ENCODE measurements at regions not wholly inside any gene's neighbourhood (a gene's known extent, or its start where the extent isn't known, plus 50 kb on each side); places are given as distances from the start of the nearest gene placed in this dataset.

DNA sequence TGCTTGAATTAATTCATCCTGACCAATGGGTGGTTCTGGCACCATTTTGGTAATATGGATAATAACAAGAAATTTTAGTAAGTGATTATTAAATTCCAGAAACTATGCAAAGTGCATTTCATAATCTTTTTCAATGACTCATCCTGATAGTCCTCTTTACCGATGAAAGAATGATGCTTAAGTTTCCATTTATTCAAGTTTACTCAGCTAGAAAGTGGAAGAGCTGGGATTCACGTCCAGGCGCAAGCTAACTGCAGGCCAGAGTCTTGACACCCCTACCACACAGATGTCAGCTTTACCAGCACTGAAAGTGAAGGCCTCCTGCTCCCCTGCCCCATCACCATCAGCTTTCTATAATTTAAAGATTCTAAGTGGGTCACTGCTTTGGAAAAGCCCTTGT is 493.5 kb upstream of the WWC1 start:
- TF ChIP-seq RAD21 (IDR thresholded peaks at IDR 0.05) (no peak), YY1 (IDR thresholded peaks at IDR 0.05) (no peak), RXRA (IDR thresholded peaks at IDR 0.05) (no peak)
- TF ChIP-seq, protein P1, sequence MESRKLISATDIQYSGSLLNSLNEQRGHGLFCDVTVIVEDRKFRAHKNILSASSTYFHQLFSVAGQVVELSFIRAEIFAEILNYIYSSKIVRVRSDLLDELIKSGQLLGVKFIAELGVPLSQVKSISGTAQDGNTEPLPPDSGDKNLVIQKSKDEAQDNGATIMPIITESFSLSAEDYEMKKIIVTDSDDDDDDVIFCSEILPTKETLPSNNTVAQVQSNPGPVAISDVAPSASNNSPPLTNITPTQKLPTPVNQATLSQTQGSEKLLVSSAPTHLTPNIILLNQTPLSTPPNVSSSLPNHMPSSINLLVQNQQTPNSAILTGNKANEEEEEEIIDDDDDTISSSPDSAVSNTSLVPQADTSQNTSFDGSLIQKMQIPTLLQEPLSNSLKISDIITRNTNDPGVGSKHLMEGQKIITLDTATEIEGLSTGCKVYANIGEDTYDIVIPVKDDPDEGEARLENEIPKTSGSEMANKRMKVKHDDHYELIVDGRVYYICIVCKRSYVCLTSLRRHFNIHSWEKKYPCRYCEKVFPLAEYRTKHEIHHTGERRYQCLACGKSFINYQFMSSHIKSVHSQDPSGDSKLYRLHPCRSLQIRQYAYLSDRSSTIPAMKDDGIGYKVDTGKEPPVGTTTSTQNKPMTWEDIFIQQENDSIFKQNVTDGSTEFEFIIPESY (IDR thresholded peaks at IDR 0.05) = no peak
- TF ChIP-seq, protein P2, sequence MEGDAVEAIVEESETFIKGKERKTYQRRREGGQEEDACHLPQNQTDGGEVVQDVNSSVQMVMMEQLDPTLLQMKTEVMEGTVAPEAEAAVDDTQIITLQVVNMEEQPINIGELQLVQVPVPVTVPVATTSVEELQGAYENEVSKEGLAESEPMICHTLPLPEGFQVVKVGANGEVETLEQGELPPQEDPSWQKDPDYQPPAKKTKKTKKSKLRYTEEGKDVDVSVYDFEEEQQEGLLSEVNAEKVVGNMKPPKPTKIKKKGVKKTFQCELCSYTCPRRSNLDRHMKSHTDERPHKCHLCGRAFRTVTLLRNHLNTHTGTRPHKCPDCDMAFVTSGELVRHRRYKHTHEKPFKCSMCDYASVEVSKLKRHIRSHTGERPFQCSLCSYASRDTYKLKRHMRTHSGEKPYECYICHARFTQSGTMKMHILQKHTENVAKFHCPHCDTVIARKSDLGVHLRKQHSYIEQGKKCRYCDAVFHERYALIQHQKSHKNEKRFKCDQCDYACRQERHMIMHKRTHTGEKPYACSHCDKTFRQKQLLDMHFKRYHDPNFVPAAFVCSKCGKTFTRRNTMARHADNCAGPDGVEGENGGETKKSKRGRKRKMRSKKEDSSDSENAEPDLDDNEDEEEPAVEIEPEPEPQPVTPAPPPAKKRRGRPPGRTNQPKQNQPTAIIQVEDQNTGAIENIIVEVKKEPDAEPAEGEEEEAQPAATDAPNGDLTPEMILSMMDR (IDR thresholded peaks at IDR 0.05; ENCODE audit: low read depth, low read length, missing input control) = no peak
- TF ChIP-seq, protein P3, sequence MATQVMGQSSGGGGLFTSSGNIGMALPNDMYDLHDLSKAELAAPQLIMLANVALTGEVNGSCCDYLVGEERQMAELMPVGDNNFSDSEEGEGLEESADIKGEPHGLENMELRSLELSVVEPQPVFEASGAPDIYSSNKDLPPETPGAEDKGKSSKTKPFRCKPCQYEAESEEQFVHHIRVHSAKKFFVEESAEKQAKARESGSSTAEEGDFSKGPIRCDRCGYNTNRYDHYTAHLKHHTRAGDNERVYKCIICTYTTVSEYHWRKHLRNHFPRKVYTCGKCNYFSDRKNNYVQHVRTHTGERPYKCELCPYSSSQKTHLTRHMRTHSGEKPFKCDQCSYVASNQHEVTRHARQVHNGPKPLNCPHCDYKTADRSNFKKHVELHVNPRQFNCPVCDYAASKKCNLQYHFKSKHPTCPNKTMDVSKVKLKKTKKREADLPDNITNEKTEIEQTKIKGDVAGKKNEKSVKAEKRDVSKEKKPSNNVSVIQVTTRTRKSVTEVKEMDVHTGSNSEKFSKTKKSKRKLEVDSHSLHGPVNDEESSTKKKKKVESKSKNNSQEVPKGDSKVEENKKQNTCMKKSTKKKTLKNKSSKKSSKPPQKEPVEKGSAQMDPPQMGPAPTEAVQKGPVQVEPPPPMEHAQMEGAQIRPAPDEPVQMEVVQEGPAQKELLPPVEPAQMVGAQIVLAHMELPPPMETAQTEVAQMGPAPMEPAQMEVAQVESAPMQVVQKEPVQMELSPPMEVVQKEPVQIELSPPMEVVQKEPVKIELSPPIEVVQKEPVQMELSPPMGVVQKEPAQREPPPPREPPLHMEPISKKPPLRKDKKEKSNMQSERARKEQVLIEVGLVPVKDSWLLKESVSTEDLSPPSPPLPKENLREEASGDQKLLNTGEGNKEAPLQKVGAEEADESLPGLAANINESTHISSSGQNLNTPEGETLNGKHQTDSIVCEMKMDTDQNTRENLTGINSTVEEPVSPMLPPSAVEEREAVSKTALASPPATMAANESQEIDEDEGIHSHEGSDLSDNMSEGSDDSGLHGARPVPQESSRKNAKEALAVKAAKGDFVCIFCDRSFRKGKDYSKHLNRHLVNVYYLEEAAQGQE (IDR thresholded peaks at IDR 0.05) = no peak
- TF ChIP-seq, protein P4, sequence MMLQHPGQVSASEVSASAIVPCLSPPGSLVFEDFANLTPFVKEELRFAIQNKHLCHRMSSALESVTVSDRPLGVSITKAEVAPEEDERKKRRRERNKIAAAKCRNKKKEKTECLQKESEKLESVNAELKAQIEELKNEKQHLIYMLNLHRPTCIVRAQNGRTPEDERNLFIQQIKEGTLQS (IDR thresholded peaks at IDR 0.05) = no peak
- TF ChIP-seq, protein P5, sequence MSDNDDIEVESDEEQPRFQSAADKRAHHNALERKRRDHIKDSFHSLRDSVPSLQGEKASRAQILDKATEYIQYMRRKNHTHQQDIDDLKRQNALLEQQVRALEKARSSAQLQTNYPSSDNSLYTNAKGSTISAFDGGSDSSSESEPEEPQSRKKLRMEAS (IDR thresholded peaks at IDR 0.05) = no peak

Measured in liver (tissue), 3 donors.